ENCODE measurements at regions not wholly inside any gene's neighbourhood (a gene's known extent, or its start where the extent isn't known, plus 50 kb on each side); places are given as distances from the start of the nearest gene placed in this dataset.

DNA sequence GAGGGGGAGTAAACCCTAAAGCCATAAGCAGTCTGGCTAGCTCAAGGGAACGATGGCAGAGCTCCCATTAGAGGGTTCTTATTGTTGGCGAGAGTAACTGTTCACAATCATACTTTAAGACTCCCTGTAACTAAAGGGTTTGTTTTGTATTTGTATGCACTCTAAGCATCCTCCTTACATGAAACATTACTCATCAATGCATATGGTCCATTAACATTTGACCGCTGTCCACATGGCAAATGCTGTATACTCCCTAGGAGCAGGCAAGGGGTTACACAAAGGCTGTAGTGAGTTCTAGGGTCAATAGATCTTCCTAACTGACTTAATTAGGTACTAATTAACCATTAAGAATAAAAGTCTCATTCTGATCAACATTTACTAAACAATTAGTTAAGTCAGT is 95.3 kb upstream of the MRPS30 start:
- Histone ChIP-seq H3K36me3 (ENCODE audit: control insufficient read depth in 4 of 4, insufficient read depth in 4 of 4, low read length in 3 of 4) (no peaks in the 10 kb centered on the region), H3K27ac (ENCODE audit: insufficient read depth in 1 of 2, low read depth in 1 of 2, low read length in 2 of 2, poor library complexity in 1 of 2, severe bottlenecking in 2 of 2) (no peak overlapping the region), H3K9me3 (ENCODE audit: control extremely low read depth in 1 of 5, control insufficient read depth in 4 of 5, insufficient read depth in 2 of 5, low read depth in 1 of 5, low read length in 4 of 5) (peaks cover 0 to 1% (median 0%) of the 10 kb centered on the region in 5 experiments), H3K27me3 (replicated peaks in 2 of 5; ENCODE audit: control insufficient read depth in 4 of 5, insufficient read depth in 5 of 5, low read length in 4 of 5) (no peaks in the 10 kb centered on the region), H3K4me1 (ENCODE audit: control extremely low read depth in 1 of 4, control insufficient read depth in 4 of 4, insufficient read depth in 4 of 4, low read length in 3 of 4) (no peaks in the 10 kb centered on the region), H3K4me3 (ENCODE audit: control insufficient read depth in 1 of 7, extremely low read depth in 1 of 7, insufficient read depth in 4 of 7, low read depth in 2 of 7, low read length in 6 of 7) (no peak overlapping the region)
- no peak for DNase-seq
- ChIA-PET POLR2A (no interaction called here), CTCF (no interaction called here)
- 100% methylated on average over 1 of the region's 3 CpGs for WGBS (ENCODE audit: insufficient coverage)

DNA sequence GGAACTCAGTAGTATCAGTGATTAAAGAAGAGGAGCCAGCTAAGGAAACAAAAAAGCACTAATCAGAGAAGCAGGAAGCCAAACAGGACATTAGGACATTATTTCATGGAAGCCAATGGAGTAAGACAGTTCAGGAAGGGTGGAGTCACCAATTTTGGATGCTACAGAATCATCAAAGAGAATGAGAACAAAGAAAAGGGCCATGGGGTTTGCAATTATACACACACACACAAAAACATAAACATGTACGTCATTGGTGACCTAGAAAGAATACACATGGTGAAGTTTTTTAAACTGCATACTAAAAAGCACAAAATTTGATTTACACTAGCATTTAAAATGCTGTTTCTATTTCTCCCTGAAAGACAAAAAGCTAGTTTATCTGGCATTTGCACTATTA is 96.8 kb upstream of the MRPS30 start:
- ChIA-PET POLR2A (no interaction called here), CTCF (no interaction called here)
- WGBS (ENCODE audit: insufficient coverage), result no CpG with 5 or more reads among the region's 1 CpG
- H3K9me3 ChIP-seq (ENCODE audit: control extremely low read depth in 1 of 5, control insufficient read depth in 4 of 5, insufficient read depth in 2 of 5, low read depth in 1 of 5, low read length in 4 of 5), result peaks cover 0 to 1% (median 0%) of the 10 kb centered on the region in 5 experiments
- no peaks in the 10 kb centered on the region for H3K36me3 ChIP-seq (ENCODE audit: control insufficient read depth in 4 of 4, insufficient read depth in 4 of 4, low read length in 3 of 4)
- no peak for DNase-seq
- no peaks in the 10 kb centered on the region for H3K4me1 ChIP-seq (ENCODE audit: control extremely low read depth in 1 of 4, control insufficient read depth in 4 of 4, insufficient read depth in 4 of 4, low read length in 3 of 4)
- no peak overlapping the region for H3K27ac ChIP-seq (ENCODE audit: insufficient read depth in 1 of 2, low read depth in 1 of 2, low read length in 2 of 2, poor library complexity in 1 of 2, severe bottlenecking in 2 of 2)
- no peaks in the 10 kb centered on the region for H3K27me3 ChIP-seq (replicated peaks in 2 of 5; ENCODE audit: control insufficient read depth in 4 of 5, insufficient read depth in 5 of 5, low read length in 4 of 5)
- H3K4me3 ChIP-seq (ENCODE audit: control insufficient read depth in 1 of 7, extremely low read depth in 1 of 7, insufficient read depth in 4 of 7, low read depth in 2 of 7, low read length in 6 of 7), result no peak overlapping the region

DNA sequence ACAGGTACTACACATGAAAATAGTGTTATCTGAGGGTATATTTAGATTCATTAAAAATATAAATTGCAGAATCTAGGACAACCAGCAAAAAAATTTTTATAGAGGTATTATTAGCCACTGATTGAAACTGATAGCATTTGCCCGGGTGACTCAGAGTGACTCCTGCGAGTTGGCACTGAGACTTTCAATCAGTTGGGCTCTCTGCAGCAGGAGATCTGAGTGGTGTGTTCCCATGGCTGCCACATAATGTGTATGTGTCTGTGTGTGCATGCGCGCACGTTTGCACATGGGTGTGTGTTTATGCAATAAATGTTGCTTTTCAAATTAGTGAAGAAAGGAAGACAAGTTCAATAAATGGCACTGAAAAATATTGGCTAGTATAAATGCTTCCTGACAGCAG is 100.1 kb upstream of the MRPS30 start:
- Histone ChIP-seq H3K4me1 (ENCODE audit: control extremely low read depth in 1 of 4, control insufficient read depth in 4 of 4, insufficient read depth in 4 of 4, low read length in 3 of 4) (no peaks in the 10 kb centered on the region), H3K27me3 (replicated peaks in 2 of 5; ENCODE audit: control insufficient read depth in 4 of 5, insufficient read depth in 5 of 5, low read length in 4 of 5) (no peaks in the 10 kb centered on the region), H3K36me3 (ENCODE audit: control insufficient read depth in 4 of 4, insufficient read depth in 4 of 4, low read length in 3 of 4) (no peaks in the 10 kb centered on the region), H3K4me3 (ENCODE audit: control insufficient read depth in 1 of 7, extremely low read depth in 1 of 7, insufficient read depth in 4 of 7, low read depth in 2 of 7, low read length in 6 of 7) (no peak overlapping the region), H3K27ac (ENCODE audit: insufficient read depth in 1 of 2, low read depth in 1 of 2, low read length in 2 of 2, poor library complexity in 1 of 2, severe bottlenecking in 2 of 2) (no peak overlapping the region), H3K9me3 (ENCODE audit: control extremely low read depth in 1 of 5, control insufficient read depth in 4 of 5, insufficient read depth in 2 of 5, low read depth in 1 of 5, low read length in 4 of 5) (peaks cover 0 to 1% (median 0%) of the 10 kb centered on the region in 5 experiments)
- CTCF ChIA-PET, result no interaction called here
- DNase-seq, result no peak
- WGBS (ENCODE audit: insufficient coverage), result 92% methylated on average over 5 of the region's 5 CpGs
- POLR2A ChIA-PET, result no interaction called here

DNA sequence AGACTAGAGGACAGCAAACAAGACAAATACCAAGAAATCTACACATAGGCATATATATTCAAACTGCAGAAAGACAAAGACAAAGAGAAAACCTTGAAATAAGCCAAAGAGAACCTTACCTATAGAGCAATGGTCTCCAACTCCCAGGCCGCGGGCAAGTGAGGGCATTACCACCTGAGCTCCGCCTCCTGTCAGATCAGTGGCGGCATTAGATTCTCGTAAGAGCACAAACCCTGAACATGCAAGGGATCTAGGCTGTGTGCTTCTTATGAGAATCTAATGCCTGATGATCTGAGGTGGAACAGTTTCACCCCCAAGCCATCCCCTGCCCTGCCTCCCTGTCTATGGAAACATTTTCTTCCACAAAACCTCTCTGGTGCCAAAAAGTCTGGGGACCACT is 101.0 kb upstream of the MRPS30 start:
- H3K4me3 ChIP-seq (ENCODE audit: control insufficient read depth in 1 of 7, extremely low read depth in 1 of 7, insufficient read depth in 4 of 7, low read depth in 2 of 7, low read length in 6 of 7), result no peak overlapping the region
- H3K4me1 ChIP-seq (ENCODE audit: control extremely low read depth in 1 of 4, control insufficient read depth in 4 of 4, insufficient read depth in 4 of 4, low read length in 3 of 4), result no peaks in the 10 kb centered on the region
- H3K9me3 ChIP-seq (ENCODE audit: control extremely low read depth in 1 of 5, control insufficient read depth in 4 of 5, insufficient read depth in 2 of 5, low read depth in 1 of 5, low read length in 4 of 5), result no peaks in the 10 kb centered on the region
- CTCF ChIA-PET, result no interaction called here
- 100% methylated on average over 1 of the region's 5 CpGs for WGBS (ENCODE audit: insufficient coverage)
- H3K27ac ChIP-seq (ENCODE audit: insufficient read depth in 1 of 2, low read depth in 1 of 2, low read length in 2 of 2, poor library complexity in 1 of 2, severe bottlenecking in 2 of 2), result no peak overlapping the region
- POLR2A ChIA-PET, result no interaction called here
- H3K27me3 ChIP-seq (replicated peaks in 2 of 5; ENCODE audit: control insufficient read depth in 4 of 5, insufficient read depth in 5 of 5, low read length in 4 of 5), result no peaks in the 10 kb centered on the region
- H3K36me3 ChIP-seq (ENCODE audit: control insufficient read depth in 4 of 4, insufficient read depth in 4 of 4, low read length in 3 of 4), result no peaks in the 10 kb centered on the region
- DNase-seq, result no peak

DNA sequence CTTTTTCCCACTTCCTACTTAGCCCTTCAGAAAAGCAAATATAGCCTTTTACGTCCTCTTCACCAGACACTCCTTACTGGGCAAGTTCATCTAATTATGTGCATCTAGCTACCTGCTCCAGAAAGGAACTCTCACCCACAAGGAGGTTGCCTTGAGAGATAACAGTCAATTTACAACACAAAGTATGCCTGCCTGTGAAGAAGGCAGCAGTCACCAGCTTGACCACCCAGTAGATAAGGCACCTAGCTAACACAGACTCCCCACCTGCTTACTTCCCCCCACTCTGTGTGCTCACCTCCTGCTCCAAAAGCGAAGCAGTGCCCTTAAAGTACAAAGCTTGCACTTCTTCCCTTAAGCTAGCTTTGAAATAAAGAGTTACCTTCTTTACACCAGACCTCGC is 111.7 kb upstream of the MRPS30 start:
- H3K27ac ChIP-seq (ENCODE audit: insufficient read depth in 1 of 2, low read depth in 1 of 2, low read length in 2 of 2, poor library complexity in 1 of 2, severe bottlenecking in 2 of 2), result no peak overlapping the region
- no peak for DNase-seq
- no peaks in the 10 kb centered on the region for H3K27me3 ChIP-seq (replicated peaks in 2 of 5; ENCODE audit: control insufficient read depth in 4 of 5, insufficient read depth in 5 of 5, low read length in 4 of 5)
- H3K4me3 ChIP-seq (ENCODE audit: control insufficient read depth in 1 of 7, extremely low read depth in 1 of 7, insufficient read depth in 4 of 7, low read depth in 2 of 7, low read length in 6 of 7), result no peak overlapping the region
- H3K4me1 ChIP-seq (ENCODE audit: control extremely low read depth in 1 of 4, control insufficient read depth in 4 of 4, insufficient read depth in 4 of 4, low read length in 3 of 4), result no peaks in the 10 kb centered on the region
- ChIA-PET POLR2A (no interaction called here), CTCF (no interaction called here)
- 57% methylated on average over 1 of the region's 3 CpGs for WGBS (ENCODE audit: insufficient coverage)
- no peaks in the 10 kb centered on the region for H3K36me3 ChIP-seq (ENCODE audit: control insufficient read depth in 4 of 4, insufficient read depth in 4 of 4, low read length in 3 of 4)
- peaks cover 0 to 4% (median 0%) of the 10 kb centered on the region in 5 experiments for H3K9me3 ChIP-seq (ENCODE audit: control extremely low read depth in 1 of 5, control insufficient read depth in 4 of 5, insufficient read depth in 2 of 5, low read depth in 1 of 5, low read length in 4 of 5)

DNA sequence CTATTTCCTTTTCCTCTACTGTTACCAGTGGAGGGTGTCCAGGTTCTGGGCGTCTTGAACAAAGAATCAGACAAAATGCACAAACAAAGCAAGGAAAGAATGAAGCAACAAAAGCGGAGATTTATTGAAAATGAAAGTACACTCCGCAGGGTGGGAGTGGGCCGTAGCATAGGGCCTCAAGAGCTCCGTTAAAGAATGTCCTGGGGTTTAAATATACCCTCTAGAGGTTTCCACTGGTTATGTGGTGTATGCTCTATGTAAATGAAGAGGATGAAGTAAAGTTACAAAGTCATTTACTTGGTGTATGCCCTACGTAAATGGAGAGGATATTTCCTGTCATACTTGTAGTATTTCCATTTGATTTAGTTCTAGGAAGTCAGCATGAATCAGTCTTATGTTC is 113.5 kb upstream of the MRPS30 start:
- Histone ChIP-seq H3K27me3 (replicated peaks in 2 of 5; ENCODE audit: control insufficient read depth in 4 of 5, insufficient read depth in 5 of 5, low read length in 4 of 5) (no peaks in the 10 kb centered on the region), H3K9me3 (ENCODE audit: control extremely low read depth in 1 of 5, control insufficient read depth in 4 of 5, insufficient read depth in 2 of 5, low read depth in 1 of 5, low read length in 4 of 5) (no peaks in the 10 kb centered on the region), H3K4me3 (ENCODE audit: control insufficient read depth in 1 of 7, extremely low read depth in 1 of 7, insufficient read depth in 4 of 7, low read depth in 2 of 7, low read length in 6 of 7) (no peak overlapping the region), H3K4me1 (ENCODE audit: control extremely low read depth in 1 of 4, control insufficient read depth in 4 of 4, insufficient read depth in 4 of 4, low read length in 3 of 4) (no peaks in the 10 kb centered on the region), H3K27ac (ENCODE audit: insufficient read depth in 1 of 2, low read depth in 1 of 2, low read length in 2 of 2, poor library complexity in 1 of 2, severe bottlenecking in 2 of 2) (no peak overlapping the region), H3K36me3 (ENCODE audit: control insufficient read depth in 4 of 4, insufficient read depth in 4 of 4, low read length in 3 of 4) (no peaks in the 10 kb centered on the region)
- ChIA-PET POLR2A (no interaction called here), CTCF (no interaction called here)
- 91% methylated on average over 5 of the region's 6 CpGs for WGBS (ENCODE audit: insufficient coverage)
- DNase-seq, result no peak

DNA sequence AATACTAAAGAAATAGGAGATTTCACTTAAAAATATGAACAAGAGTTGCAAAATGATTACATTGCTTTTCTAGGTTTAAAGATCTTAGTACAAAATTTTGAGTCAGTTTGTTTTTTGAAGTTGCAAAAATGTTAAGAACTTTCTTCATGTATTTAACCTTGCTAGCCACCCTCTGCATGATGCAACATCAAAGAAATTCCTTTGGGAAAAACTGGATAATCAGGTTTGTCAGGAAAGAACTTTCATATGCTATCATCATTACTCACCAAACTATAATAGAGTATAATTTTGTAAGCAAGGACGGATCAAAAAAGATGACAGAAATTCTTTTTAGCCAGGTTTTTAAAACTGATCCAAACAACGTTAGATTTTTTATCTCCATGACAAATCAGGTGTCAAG is 116.9 kb upstream of the MRPS30 start:
- CTCF ChIA-PET, result no interaction called here
- Histone ChIP-seq H3K9me3 (ENCODE audit: control extremely low read depth in 1 of 5, control insufficient read depth in 4 of 5, insufficient read depth in 2 of 5, low read depth in 1 of 5, low read length in 4 of 5) (peaks cover 0 to 2% (median 0%) of the 10 kb centered on the region in 5 experiments), H3K27ac (ENCODE audit: insufficient read depth in 1 of 2, low read depth in 1 of 2, low read length in 2 of 2, poor library complexity in 1 of 2, severe bottlenecking in 2 of 2) (no peak overlapping the region), H3K36me3 (ENCODE audit: control insufficient read depth in 4 of 4, insufficient read depth in 4 of 4, low read length in 3 of 4) (no peaks in the 10 kb centered on the region), H3K27me3 (replicated peaks in 2 of 5; ENCODE audit: control insufficient read depth in 4 of 5, insufficient read depth in 5 of 5, low read length in 4 of 5) (no peaks in the 10 kb centered on the region), H3K4me3 (ENCODE audit: control insufficient read depth in 1 of 7, extremely low read depth in 1 of 7, insufficient read depth in 4 of 7, low read depth in 2 of 7, low read length in 6 of 7) (no peak overlapping the region), H3K4me1 (ENCODE audit: control extremely low read depth in 1 of 4, control insufficient read depth in 4 of 4, insufficient read depth in 4 of 4, low read length in 3 of 4) (no peaks in the 10 kb centered on the region)
- no CpG with 5 or more reads among the region's 2 CpGs for WGBS (ENCODE audit: insufficient coverage)
- POLR2A ChIA-PET, result no interaction called here
- no peak for DNase-seq

DNA sequence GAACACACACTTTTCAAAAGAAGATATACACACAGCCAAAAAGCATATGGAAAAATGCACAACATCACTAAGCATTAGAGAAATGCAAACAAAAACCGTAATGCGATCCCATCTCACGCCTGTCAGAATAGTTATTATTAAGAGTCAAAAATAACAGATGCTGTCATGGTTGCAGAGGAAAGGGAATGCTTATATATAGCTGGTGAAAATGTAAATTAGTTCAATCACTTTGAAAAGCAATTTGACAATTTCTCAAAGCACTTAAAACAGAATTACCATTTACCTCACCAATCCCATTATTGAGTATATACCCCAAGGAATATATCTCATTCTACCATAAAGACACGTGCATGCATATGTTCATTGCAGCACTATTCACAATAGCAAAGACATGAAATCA is 126.8 kb upstream of the MRPS30 start:
- no peak for DNase-seq
- H3K4me3 ChIP-seq (ENCODE audit: control insufficient read depth in 1 of 7, extremely low read depth in 1 of 7, insufficient read depth in 4 of 7, low read depth in 2 of 7, low read length in 6 of 7), result no peak overlapping the region
- CTCF ChIA-PET, result no interaction called here
- POLR2A ChIA-PET, result no interaction called here
- no peaks in the 10 kb centered on the region for H3K9me3 ChIP-seq (ENCODE audit: control extremely low read depth in 1 of 5, control insufficient read depth in 4 of 5, insufficient read depth in 2 of 5, low read depth in 1 of 5, low read length in 4 of 5)
- H3K27ac ChIP-seq (ENCODE audit: insufficient read depth in 1 of 2, low read depth in 1 of 2, low read length in 2 of 2, poor library complexity in 1 of 2, severe bottlenecking in 2 of 2), result no peak overlapping the region
- H3K4me1 ChIP-seq (ENCODE audit: control extremely low read depth in 1 of 4, control insufficient read depth in 4 of 4, insufficient read depth in 4 of 4, low read length in 3 of 4), result no peaks in the 10 kb centered on the region
- WGBS (ENCODE audit: insufficient coverage), result 100% methylated on average over 1 of the region's 4 CpGs
- H3K36me3 ChIP-seq (ENCODE audit: control insufficient read depth in 4 of 4, insufficient read depth in 4 of 4, low read length in 3 of 4), result no peaks in the 10 kb centered on the region
- H3K27me3 ChIP-seq (replicated peaks in 2 of 5; ENCODE audit: control insufficient read depth in 4 of 5, insufficient read depth in 5 of 5, low read length in 4 of 5), result no peaks in the 10 kb centered on the region
